AG10803 (cell line): ENCODE measurements at regions not wholly inside any gene's neighbourhood (a gene's known extent, or its start where the extent isn't known, plus 50 kb on each side); places are given as distances from the start of the nearest gene placed in this dataset.

ENCODE experiments used
- DNase-seq: peaks from one replicate; pipeline ENCODE4 v3.0.0; 2010; ENCODE audit warnings: low read depth
- H3K4me3 ChIP-seq: 2 replicates; pipeline ENCODE4 v1.5.1; 2011; ENCODE audit warnings: mild to moderate bottlenecking, low read length, control low read depth
- TF ChIP-seq, protein P1 (sequence below): conservative IDR thresholded peaks from 2 replicates; pipeline ENCODE4 v1.5.1; 2011; ENCODE audit warnings: mild to moderate bottlenecking, low read length, control low read depth, inconsistent platforms

DNA sequence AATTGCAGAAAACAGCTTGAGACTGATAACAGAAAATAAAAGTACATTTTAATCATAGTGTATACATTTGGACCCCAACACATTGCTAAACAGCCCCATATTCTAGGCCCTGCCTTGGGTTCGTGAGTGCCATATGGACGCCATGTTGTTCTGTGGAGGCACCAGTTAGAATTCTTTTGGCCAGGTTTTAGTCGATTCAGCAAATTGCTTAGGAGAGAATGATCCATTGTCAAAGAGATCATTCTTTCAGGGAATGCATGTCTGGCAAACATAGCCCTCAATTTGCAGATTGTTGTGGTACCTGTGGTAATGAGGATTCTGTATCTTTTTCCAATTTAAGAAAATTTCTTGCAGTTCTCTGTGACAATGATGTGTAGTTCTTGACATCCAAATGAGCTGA, 183.6 kb upstream of the DDHD1 start:
- TF ChIP-seq, protein P1, sequence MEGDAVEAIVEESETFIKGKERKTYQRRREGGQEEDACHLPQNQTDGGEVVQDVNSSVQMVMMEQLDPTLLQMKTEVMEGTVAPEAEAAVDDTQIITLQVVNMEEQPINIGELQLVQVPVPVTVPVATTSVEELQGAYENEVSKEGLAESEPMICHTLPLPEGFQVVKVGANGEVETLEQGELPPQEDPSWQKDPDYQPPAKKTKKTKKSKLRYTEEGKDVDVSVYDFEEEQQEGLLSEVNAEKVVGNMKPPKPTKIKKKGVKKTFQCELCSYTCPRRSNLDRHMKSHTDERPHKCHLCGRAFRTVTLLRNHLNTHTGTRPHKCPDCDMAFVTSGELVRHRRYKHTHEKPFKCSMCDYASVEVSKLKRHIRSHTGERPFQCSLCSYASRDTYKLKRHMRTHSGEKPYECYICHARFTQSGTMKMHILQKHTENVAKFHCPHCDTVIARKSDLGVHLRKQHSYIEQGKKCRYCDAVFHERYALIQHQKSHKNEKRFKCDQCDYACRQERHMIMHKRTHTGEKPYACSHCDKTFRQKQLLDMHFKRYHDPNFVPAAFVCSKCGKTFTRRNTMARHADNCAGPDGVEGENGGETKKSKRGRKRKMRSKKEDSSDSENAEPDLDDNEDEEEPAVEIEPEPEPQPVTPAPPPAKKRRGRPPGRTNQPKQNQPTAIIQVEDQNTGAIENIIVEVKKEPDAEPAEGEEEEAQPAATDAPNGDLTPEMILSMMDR = no peak
- H3K4me3 ChIP-seq = no peak overlapping the region
- DNase-seq = no peak

DNA sequence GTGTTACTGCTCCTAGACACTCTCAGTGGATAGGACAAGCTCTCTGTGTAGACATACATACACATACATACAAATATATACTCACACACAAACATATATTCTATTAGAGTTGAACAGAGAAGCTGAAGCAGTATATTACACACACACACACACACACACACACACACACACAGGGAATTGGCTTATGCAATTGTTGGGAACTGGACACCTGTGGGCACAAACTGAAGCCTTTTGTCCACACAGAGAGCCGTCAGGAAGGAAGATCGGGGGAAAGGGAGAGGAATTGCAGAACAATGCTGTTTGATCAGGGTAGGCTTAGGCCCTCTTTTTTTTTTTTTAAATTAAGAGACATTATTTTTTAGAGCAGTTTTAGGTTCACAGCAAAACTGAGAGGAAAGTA, 180.7 kb upstream of the DDHD1 start:
- TF ChIP-seq, protein P1 = no peak
- H3K4me3 ChIP-seq = no peak overlapping the region
- no peak for DNase-seq

DNA sequence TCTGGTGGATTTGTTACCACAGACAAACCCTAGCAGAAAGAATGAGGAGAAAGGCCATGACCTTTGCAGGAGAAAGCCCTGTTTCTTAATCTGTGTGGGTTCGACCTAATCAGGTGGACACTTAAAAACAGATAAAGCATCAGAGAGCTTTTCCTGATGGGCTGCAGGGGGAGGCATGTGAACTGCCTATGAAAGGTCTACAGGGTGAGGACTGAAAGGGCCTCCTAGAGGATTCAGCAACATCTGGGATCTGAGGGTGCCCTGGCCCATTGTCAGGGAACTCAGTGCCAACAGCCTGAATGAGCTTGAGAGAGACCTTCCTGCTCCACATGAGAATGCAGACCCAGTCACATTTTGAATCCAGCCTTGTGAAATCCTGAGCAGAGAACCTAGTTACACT, 178.8 kb upstream of the DDHD1 start:
- H3K4me3 ChIP-seq = no peak overlapping the region
- DNase-seq = no peak
- TF ChIP-seq, protein P1 = no peak

DNA sequence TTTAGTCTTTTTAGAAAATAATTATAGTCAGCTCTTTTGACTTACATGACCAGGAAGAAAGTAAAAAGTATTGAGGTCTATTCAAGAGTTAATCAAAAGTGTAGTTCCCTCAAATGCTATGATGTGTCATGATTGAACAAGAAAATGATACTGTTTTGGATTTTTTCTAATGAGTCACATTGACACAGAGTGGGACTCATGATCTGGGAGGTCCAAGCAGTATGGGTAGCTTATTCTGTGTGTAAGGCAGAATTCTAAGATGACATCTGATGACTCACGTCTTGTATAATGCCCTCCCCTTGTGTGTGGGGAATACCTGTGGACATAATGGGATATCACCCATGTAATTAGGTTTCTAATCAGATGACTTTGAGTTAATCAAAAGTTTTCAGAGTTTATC, 178.1 kb upstream of the DDHD1 start:
- H3K4me3 ChIP-seq = no peak overlapping the region
- peak; percentile 55 for DNase-seq
- TF ChIP-seq, protein P1 = no peak

DNA sequence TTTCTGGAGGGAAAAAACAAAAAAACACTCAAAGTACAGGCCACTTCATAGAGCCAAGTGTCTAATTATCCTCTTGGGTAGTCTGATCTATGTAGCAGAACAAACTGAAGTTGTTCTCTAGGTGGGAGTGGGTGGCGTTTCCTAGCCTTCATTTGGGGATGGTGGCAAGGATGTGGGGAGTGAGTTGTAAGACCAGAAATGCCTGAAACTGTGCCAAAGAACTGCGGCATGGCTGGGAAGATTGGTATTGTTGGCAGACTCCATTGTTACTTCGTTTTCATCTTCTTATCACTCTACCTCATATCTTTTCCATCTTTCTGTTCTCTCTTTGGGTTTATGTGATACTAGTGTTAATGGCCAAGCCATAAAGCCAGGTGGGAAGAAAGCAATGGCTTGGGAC, 177.3 kb upstream of the DDHD1 start:
- no peak for DNase-seq
- no peak overlapping the region for H3K4me3 ChIP-seq
- TF ChIP-seq, protein P1 = no peak

DNA sequence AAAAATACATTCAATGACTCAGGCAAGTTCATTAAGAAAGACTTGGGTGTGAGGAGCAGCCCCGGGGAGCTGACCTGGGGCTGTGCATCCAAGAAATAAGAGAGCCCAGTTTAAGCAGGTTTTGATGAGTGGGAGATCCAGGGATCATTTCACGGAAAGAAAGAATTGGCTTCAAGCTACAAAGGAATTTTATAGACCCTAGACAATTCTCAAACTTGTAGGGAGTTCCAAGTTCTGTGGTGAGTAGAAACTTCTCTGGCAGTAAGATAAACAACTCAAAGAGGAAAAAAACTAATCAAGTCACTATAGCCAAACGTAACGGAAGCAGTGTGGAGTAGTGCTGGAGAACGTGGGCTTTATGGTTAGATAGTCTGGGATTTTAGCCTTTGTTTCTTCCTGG, 175.7 kb upstream of the DDHD1 start:
- H3K4me3 ChIP-seq = no peak overlapping the region
- TF ChIP-seq, protein P1 = no peak
- DNase-seq = no peak

DNA sequence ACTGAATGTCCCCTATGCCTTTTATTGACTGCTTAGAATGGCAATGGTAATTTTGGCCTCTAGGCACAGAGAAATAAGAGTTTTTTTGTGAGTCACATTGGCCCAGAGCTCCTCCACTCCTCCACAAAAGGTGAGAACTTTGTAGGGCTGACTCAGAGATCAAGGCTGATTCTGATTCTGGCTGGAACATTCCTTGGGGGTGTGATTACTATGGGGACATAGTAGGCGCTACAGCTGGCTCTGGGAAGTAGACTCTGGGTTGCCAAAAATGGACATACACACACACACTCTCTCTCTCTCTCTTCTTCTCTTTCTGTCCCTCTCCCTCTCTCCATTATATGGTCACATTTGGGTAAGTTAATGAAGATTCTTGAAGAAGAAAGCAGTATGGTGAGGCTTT, 174.6 kb upstream of the DDHD1 start:
- peak; percentile 10 for DNase-seq
- no peak overlapping the region for H3K4me3 ChIP-seq
- TF ChIP-seq, protein P1 = no peak
